Dermis microvascular lymphatic vessel endothelial cell (primary cell): ENCODE measurements at regions not wholly inside any gene's neighbourhood (a gene's known extent, or its start where the extent isn't known, plus 50 kb on each side); places are given as distances from the start of the nearest gene placed in this dataset.

Source experiments
- DNase-seq, 2 donors: peaks; one replicate each; pipeline versions ENCODE4 v3.0.0 to v3.0.0-alpha.2; 2010; ENCODE audit warnings: low read depth in 2 of 2

DNA sequence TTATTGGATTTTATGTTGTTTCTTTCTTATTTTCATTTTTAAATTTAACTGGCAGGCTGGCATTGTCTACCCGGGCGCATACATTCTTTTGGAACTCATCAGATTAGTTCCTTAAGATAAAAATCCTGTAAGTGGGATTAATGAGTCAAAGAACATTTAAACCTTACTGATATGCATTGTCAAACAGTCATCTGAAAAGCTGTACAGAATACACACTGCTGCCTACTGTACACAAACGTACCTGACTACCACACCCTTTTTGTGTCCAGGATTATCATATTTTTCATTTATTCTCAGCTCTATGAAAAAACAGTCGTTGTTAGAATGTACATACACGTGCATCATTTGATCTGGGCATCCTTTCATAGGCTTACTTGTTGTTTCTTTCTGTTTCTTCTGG lies 358.3 kb downstream of the EFNB2 start:
- no peak for DNase-seq

DNA sequence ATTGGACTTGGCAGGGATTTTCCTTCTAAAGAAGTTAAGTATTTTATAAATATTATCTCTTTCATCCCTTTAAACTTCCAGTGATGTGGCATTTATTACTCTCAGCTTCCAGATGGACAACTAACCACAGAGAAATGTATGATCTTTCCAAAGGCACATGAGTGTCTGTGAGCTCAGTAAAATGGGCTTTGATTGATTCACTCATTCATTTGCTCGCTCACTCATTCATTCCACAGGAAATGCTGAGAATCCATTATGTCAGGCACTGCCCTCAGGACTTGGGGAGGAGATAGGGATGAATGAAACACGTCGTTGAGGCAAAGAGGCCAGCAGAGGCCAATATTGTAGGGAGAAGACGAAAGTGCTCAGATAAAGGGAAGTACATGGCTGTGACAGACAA lies 359.3 kb downstream of the EFNB2 start:
- peak in 1 of 2 donors; percentile 14 for DNase-seq

GRCh38 chr13:106173891-106174610 lies 361.4 kb downstream of the EFNB2 start:
- DNase-seq: peak; percentile 51 to 64

GRCh38 chr13:106173346-106173745 lies 362.1 kb downstream of the EFNB2 start:
- no peak for DNase-seq

- DNase-seq: peak; percentile 61 to 64
Measured at GRCh38 chr13:106172176-106172905, 363.1 kb downstream of the EFNB2 start.

DNA sequence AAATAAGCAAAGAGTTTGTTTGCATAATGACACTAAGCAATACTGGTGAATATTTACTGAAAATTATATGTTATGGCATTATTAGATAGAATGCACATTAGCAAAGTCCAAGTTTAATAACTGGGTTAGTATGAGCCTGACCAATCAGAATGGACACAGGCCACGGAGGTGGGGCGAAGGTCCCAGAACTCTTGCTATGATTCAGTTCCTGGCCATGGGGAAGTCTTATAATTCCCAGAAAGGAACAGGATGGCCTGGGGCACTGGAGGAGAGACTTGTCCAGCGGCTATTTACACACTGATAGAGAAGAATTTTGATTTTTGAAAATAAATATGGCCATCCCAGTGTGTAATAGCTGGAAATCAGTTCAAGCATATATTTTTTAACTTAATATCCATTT lies 372.0 kb downstream of the EFNB2 start:
- DNase-seq: peak in 1 of 2 donors; percentile 55

DNA sequence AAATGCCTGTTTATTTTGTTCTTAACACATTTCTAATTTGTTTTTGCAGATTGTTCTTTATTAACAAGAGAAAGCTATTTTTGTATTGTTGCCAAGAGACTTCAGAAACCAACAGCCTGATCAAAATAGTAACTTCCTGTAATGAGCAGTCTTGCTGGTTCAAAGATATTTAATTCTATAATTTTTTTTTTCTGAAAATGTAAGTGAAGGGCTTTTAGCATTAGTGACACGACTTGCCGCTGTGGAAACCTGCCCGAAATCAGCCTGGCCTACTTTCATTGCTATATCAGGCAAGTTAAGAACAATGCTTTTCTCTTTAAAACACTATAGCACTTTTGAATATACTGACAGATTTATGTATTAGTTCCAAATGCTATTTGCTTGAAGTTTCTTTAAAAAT lies 374.3 kb downstream of the EFNB2 start:
- DNase-seq: peak; percentile 76 to 80

- DNase-seq: peak; percentile 70 to 76
Measured at GRCh38 chr13:106159295-106160195, 375.9 kb downstream of the EFNB2 start.

- DNase-seq: peak in 1 of 2 donors; percentile 70
Measured at GRCh38 chr13:106156468-106156867, 379.0 kb downstream of the EFNB2 start.

- no peak for DNase-seq
Measured at GRCh38 chr13:106155411-106155810, 380.1 kb downstream of the EFNB2 start.

GRCh38 chr13:106153876-106154275 lies 381.6 kb downstream of the EFNB2 start:
- DNase-seq: no peak

GRCh38 chr13:106153041-106153440 lies 382.4 kb downstream of the EFNB2 start:
- no peak for DNase-seq

DNA sequence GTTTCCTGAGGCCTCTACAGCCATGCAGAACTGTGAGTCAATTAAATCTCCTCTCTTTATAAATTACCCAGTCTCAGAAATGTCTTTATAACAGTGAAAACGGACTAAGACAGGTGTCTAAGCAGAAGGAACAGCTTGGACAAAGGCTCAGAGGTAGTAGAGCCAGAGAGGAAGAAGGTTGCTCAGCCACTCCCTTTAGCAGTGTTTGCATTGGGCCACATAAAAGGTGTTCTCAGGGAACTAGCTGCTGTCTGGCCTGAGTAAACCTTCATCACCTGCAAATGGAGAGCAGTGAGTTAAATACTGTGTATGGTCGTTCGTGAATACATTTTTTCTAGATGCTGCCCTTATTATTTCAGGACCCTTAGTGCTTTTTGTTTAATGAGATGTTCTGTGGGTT lies 383.4 kb downstream of the EFNB2 start:
- no peak for DNase-seq

- peak in 1 of 2 donors; percentile 53 for DNase-seq
Measured at GRCh38 chr13:106151056-106151699, 384.3 kb downstream of the EFNB2 start.

GRCh38 chr13:106145997-106146864 lies 389.2 kb downstream of the EFNB2 start:
- DNase-seq: no peak

DNA sequence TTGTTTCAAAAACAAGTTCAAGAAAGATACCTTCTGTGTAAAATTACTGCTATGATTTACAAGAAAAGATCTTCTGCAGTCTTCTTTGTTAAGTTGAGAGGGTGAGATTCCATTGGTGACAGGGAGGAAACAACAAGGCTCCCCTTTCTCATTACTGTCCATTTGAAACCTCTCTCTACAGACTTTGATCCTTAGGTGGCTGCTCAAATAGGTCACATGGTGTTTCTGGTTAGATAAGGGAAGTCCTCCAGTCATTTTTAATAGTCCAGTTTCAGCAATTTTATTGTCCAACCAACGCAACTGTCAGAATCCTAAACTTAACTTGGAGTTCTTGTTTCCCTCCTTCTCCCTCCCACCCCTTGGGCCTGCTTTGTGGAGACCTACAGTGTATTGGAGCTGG lies 390.4 kb downstream of the EFNB2 start:
- no peak for DNase-seq

GRCh38 chr13:106143930-106144709 lies 391.3 kb downstream of the EFNB2 start:
- no peak for DNase-seq

- DNase-seq: no peak
Measured at GRCh38 chr13:106143392-106143791, 392.1 kb downstream of the EFNB2 start.

DNA sequence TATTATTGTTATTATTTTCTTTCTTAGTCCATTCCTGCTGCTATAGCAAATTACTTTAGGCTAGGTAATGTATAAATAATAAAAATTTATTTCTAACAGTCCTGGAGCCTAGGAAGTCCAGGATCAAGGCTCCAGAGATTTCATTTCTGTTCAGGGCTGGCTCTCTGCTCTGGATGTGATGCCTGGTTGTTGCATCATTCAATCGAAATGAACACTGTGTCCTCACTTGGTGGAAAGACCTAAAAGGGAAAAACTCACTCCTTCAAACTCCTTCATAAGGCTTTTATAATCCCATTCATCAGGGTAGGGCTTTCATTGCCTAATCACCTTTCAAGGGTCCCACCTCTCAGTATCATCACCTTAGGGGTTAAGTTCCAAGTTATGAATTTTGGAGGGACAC lies 395.0 kb downstream of the EFNB2 start:
- no peak for DNase-seq

DNA sequence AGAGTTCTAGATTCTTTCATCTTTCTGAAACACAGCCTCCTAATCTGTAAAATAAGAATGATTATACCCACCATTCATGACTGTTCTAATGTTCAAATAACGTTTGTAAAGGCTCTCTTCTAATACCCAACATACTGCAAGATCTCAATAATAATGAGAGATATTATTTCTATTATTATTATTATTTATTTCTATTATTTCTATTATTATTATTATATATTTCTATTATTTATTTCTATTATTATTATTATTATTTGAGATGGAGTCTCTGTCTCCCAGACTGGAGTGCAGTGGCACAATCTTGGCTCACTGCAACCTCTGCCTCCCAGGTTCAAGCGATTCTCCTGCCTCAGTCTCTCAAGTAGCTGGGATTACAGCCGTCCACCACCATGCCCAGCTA lies 395.5 kb downstream of the EFNB2 start:
- no peak for DNase-seq
